Esophagus muscularis mucosa (tissue), 4 donors: ENCODE measurements at regions not wholly inside any gene's neighbourhood (a gene's known extent, or its start where the extent isn't known, plus 50 kb on each side); places are given as distances from the start of the nearest gene placed in this dataset.
"Not testable (repeated sequence)": the region's sequence is repeated elsewhere in the genome, so short reads cannot be mapped to it uniquely, and the experiment has no call there.

Experiments
- DNase-seq: peaks from one replicate; pipeline ENCODE4 v3.0.0-alpha.2; 2017; ENCODE audit errors: extremely low spot score
- H3K27ac ChIP-seq, 4 donors: fragments of 200-600 bp; sonication (generic); replicated peaks in 1 of 4; 1 replicate in 3 of 4; 2 replicates in 1 of 4; pipeline ENCODE4 v1.5.1; 2016 to 2019; ENCODE audit warnings: mild to moderate bottlenecking in 1 of 4
- H3K27me3 ChIP-seq, 4 donors: fragments of 200-600 bp; sonication (generic); one replicate each; pipeline versions ENCODE4 v1.5.1 to v1.6.0; 2016 to 2019
- H3K36me3 ChIP-seq, 4 donors: fragments of 200-600 bp; sonication (generic); one replicate each; pipeline ENCODE4 v1.5.1; 2016 to 2019
- H3K4me1 ChIP-seq, 4 donors: fragments of 200-600 bp; sonication (generic); one replicate each; pipeline ENCODE4 v1.5.1; 2016 to 2019
- H3K4me3 ChIP-seq, 4 donors: fragments of 200-600 bp; sonication (generic); 1 replicate in 2 of 4; 2 replicates in 2 of 4; pipeline ENCODE4 v1.5.1; 2016 to 2019; ENCODE audit warnings: mild to moderate bottlenecking in 4 of 4, moderate library complexity in 1 of 4
- H3K9me3 ChIP-seq, 4 donors: fragments of 200-600 bp; sonication (generic); 1 replicate in 3 of 4; 2 replicates in 1 of 4; pipeline ENCODE4 v1.5.1; 2016 to 2019
- EP300 ChIP-seq: sonication (generic); formaldehyde crosslinking; IDR thresholded peaks from one replicate; pipeline ENCODE4 v1.6.1; 2017; ENCODE audit warnings: antibody characterized with exemption
- POLR2A ChIP-seq: fragments of 450-650 bp; IDR thresholded peaks from one replicate; pipeline ENCODE4 v1.6.1; 2017; ENCODE audit warnings: antibody characterized with exemption, moderate library complexity, mild to moderate bottlenecking, low read depth
- POLR2AphosphoS5 ChIP-seq, 2 donors: sonication (generic); formaldehyde crosslinking; IDR thresholded peaks; one replicate each; pipeline ENCODE4 v1.6.1; 2017; ENCODE audit warnings: antibody characterized with exemption in 2 of 2
- WGBS: methylation state at CpG from one replicate; pipeline ENCODE4 v1.1.5; 2018; 5-methylcytosine and 5-hydroxymethylcytosine counted together
- intact Hi-C: fragments of 100-400 bp; cut with DNase I; formaldehyde crosslinking; loops from one replicate; pipeline ENCODE4 v1.15.1; 2023
- TF ChIP-seq, protein P1 (sequence below), 3 experiments: fragments of 200-600 bp in 2 of 3; fragments of 450-650 bp in 1 of 3; sonication (generic) in 2 of 3; IDR thresholded peaks; one replicate each; pipeline ENCODE4 v1.5.1; 2017 to 2019; ENCODE audit warnings: antibody characterized with exemption in 3 of 3, mild to moderate bottlenecking in 2 of 3, moderate library complexity in 1 of 3

DNA sequence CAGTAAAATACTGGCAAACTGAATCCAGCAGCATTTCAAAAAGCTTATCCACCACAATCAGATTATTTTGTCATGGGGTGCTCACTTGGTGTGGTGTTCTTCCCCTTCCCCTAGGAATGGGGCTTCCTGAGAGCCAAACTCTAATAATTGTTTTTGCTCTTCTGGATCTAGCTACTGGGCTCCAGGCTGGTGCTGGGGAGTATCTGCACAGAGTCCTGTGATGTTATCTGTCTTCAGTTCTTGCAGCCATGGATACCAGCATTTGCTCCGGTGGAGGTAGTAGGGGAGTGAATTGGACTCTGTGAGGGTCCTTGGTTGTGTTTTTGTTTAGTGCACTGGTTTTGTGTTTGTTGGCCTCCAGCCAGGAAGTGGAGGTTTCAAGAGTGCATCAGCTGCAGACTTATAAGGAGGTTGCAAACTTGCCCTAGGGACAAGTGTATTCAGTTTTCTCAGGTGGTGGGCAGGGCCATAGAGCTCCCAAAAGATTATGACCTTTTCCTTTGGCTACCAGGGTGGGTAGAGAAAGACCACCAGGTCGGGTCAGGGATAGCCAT, 308.5 kb upstream of the MAGI2 start:
- Histone ChIP-seq H3K27ac (no peak overlapping the region), H3K36me3 (no peaks in the 10 kb centered on the region), H3K27me3 (no peaks in the 10 kb centered on the region), H3K9me3 (peaks cover 0 to 4% (median 0%) of the 10 kb centered on the region in 4 donors), H3K4me1 (no peaks in the 10 kb centered on the region), H3K4me3 (no peak overlapping the region)
- TF ChIP-seq POLR2A, result no peak
- TF ChIP-seq, protein P1, sequence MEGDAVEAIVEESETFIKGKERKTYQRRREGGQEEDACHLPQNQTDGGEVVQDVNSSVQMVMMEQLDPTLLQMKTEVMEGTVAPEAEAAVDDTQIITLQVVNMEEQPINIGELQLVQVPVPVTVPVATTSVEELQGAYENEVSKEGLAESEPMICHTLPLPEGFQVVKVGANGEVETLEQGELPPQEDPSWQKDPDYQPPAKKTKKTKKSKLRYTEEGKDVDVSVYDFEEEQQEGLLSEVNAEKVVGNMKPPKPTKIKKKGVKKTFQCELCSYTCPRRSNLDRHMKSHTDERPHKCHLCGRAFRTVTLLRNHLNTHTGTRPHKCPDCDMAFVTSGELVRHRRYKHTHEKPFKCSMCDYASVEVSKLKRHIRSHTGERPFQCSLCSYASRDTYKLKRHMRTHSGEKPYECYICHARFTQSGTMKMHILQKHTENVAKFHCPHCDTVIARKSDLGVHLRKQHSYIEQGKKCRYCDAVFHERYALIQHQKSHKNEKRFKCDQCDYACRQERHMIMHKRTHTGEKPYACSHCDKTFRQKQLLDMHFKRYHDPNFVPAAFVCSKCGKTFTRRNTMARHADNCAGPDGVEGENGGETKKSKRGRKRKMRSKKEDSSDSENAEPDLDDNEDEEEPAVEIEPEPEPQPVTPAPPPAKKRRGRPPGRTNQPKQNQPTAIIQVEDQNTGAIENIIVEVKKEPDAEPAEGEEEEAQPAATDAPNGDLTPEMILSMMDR (IDR thresholded peaks at IDR 0.05), result no peak
- TF ChIP-seq POLR2AphosphoS5 (IDR thresholded peaks at IDR 0.05), result no peak
- no peak for TF ChIP-seq EP300
- DNase-seq, result no peak
- WGBS, result 61% methylated on average over 2 of the region's 2 CpGs
- intact Hi-C loops, result no loop called here

- H3K4me1 ChIP-seq, H3K36me3 ChIP-seq, H3K9me3 ChIP-seq, DNase-seq, H3K27me3 ChIP-seq, H3K27ac ChIP-seq, intact Hi-C loops, H3K4me3 ChIP-seq: not testable (repeated sequence)
- WGBS, result 95% methylated on average over 8 of the region's 8 CpGs
These were observed 297.5 kb upstream of the MAGI2 start for GRCh38 chr7:79750941-79751340.

GRCh38 chr7:79749856-79750255, 296.4 kb upstream of the MAGI2 start:
- TF ChIP-seq, protein P1 (IDR thresholded peaks at IDR 0.05), result no peak
- TF ChIP-seq POLR2A, result no peak
- TF ChIP-seq POLR2AphosphoS5 (IDR thresholded peaks at IDR 0.05), result no peak
- no peak for TF ChIP-seq EP300
- Histone ChIP-seq H3K9me3 (peaks cover 0 to 3% (median 0%) of the 10 kb centered on the region in 4 donors), H3K36me3 (no peaks in the 10 kb centered on the region), H3K4me3 (no peak overlapping the region), H3K27ac (no peak overlapping the region), H3K27me3 (no peaks in the 10 kb centered on the region), H3K4me1 (no peaks in the 10 kb centered on the region)
- intact Hi-C loops, result no loop called here
- no peak for DNase-seq

GRCh38 chr7:79741684-79742083, 288.2 kb upstream of the MAGI2 start:
- 61% methylated on average over 3 of the region's 3 CpGs for WGBS
- no peaks in the 10 kb centered on the region for H3K9me3 ChIP-seq
- no peaks in the 10 kb centered on the region for H3K27me3 ChIP-seq
- no peak for DNase-seq
- H3K4me3 ChIP-seq, result no peak overlapping the region
- TF ChIP-seq, protein P1 (IDR thresholded peaks at IDR 0.05), result peak in 1 of 3 experiments; percentile 13
- TF ChIP-seq EP300 (no peak), POLR2AphosphoS5 (IDR thresholded peaks at IDR 0.05) (no peak), POLR2A (no peak)
- H3K36me3 ChIP-seq, result no peaks in the 10 kb centered on the region
- intact Hi-C loops, result no loop called here
- H3K4me1 ChIP-seq, result no peaks in the 10 kb centered on the region
- no peak overlapping the region for H3K27ac ChIP-seq

- TF ChIP-seq, protein P1 (IDR thresholded peaks at IDR 0.05), result no peak
- TF ChIP-seq EP300 (no peak), POLR2A (no peak), POLR2AphosphoS5 (IDR thresholded peaks at IDR 0.05) (no peak)
- intact Hi-C loops, result no loop called here
- Histone ChIP-seq H3K9me3 (no peaks in the 10 kb centered on the region), H3K36me3 (no peaks in the 10 kb centered on the region), H3K27ac (no peak overlapping the region), H3K4me3 (no peak overlapping the region), H3K27me3 (no peaks in the 10 kb centered on the region), H3K4me1 (no peaks in the 10 kb centered on the region)
- 95% methylated on average over 14 of the region's 22 CpGs for WGBS
- no peak for DNase-seq
These were observed 286.6 kb upstream of the MAGI2 start for GRCh38 chr7:79740076-79740475.

- H3K27ac ChIP-seq, DNase-seq, H3K36me3 ChIP-seq, H3K9me3 ChIP-seq, H3K4me3 ChIP-seq, H3K4me1 ChIP-seq, H3K27me3 ChIP-seq, intact Hi-C loops: not testable (repeated sequence)
- WGBS, result 91% methylated on average over 25 of the region's 44 CpGs
These were observed 285.7 kb upstream of the MAGI2 start for GRCh38 chr7:79739036-79739709.
